Pancreas (tissue), 10 donors: ENCODE measurements at regions not wholly inside any gene's neighbourhood (a gene's known extent, or its start where the extent isn't known, plus 50 kb on each side); places are given as distances from the start of the nearest gene placed in this dataset.
A peak's percentile ranks its signal among the peaks of the same experiment; 100 is the strongest.
"Not testable (repeated sequence)": the region's sequence is repeated elsewhere in the genome, so short reads cannot be mapped to it uniquely, and the experiment has no call there.

ENCODE experiments used
- ATAC-seq, 4 donors: fragments of 200-7000 bp; cut with Tn5 transposase; one replicate each; pipeline versions ENCODE4 v1.8.0 to v1.9.1; 2020; ENCODE audit warnings: mild to moderate bottlenecking in 4 of 4, moderate library complexity in 4 of 4
- DNase-seq, 6 donors: peaks; one replicate each; pipeline ENCODE4 v3.0.0-alpha.2; 2020
- FAIRE-seq: peaks from 2 replicates; lab custom pipeline; 2012; peaks lifted over from hg19 to GRCh38; lab: Jason Lieb, UNC
- H3K27ac ChIP-seq, 4 donors: fragments of 200-600 bp; sonication (generic); 1 replicate in 3 of 4; 2 replicates in 1 of 4; pipeline versions ENCODE4 v1.5.0 to v1.8.0; 2020
- H3K27me3 ChIP-seq, 4 donors: fragments of 200-600 bp; one replicate each; pipeline ENCODE4 v1.8.0; 2021
- H3K36me3 ChIP-seq, 3 donors: fragments of 200-600 bp; sonication (generic) in 1 of 3; one replicate each; pipeline versions ENCODE4 v1.5.0 to v1.8.0; 2020 to 2021
- H3K4me1 ChIP-seq, 3 donors: fragments of 200-600 bp; one replicate each; pipeline ENCODE4 v1.8.0; 2021
- H3K4me3 ChIP-seq, 4 donors: fragments of 200-600 bp; sonication (generic) in 2 of 4; one replicate each; pipeline versions ENCODE4 v1.5.0 to v1.8.0; 2020 to 2021
- H3K9me3 ChIP-seq, 4 donors: fragments of 200-600 bp; one replicate each; pipeline ENCODE4 v1.8.0; 2021
- CTCF ChIP-seq, 4 donors: fragments of 200-600 bp; sonication (generic) in 3 of 4; IDR thresholded peaks; one replicate each; pipeline versions ENCODE4 v1.5.0 to v1.8.0; 2021; ENCODE audit warnings: antibody characterized with exemption in 4 of 4
- WGBS, 2 donors: extraction: QIAGEN DNeasy Blood & Tissue Kit; methylation state at CpG; one replicate each; pipeline ENCODE4 v1.1.7; 2013; 5-methylcytosine and 5-hydroxymethylcytosine counted together
- intact Hi-C, 3 donors: fragments of 100-400 bp; cut with DNase I; formaldehyde crosslinking; loops; one replicate each; pipeline versions ENCODE4 v1.11.1 to v1.14.2; 2022
- donor health status: healthy with polysubstance abuse.
- donor health status: DM: no; HTN: no; CAD: no; lungs with moderate emphysema.
- donor health status: DM: no; HTN: no; CAD: no.
- donor health status: control.
- donor health status: control.
- donor health status: Bipolar disorder and iron deficiency.
- donor health status: DM: yes; HTN: yes; CAD: no.
- donor health status: DM: no; HTN: no; CAD: no.
- donor health status: DM: no; HTN: no; CAD: no.
- donor health status: DM: yes; HTN: yes; CAD: no.

GRCh38 chr13:109702030-109702597 lies 84.3 kb downstream of the IRS2 start:
- ATAC-seq, H3K9me3 ChIP-seq, H3K4me1 ChIP-seq, FAIRE-seq, H3K27ac ChIP-seq, DNase-seq, H3K36me3 ChIP-seq, H3K27me3 ChIP-seq, H3K4me3 ChIP-seq, intact Hi-C loops: not testable (repeated sequence)
- 74% methylated on average over 9 of the region's 9 CpGs for WGBS, 2 donors

DNA sequence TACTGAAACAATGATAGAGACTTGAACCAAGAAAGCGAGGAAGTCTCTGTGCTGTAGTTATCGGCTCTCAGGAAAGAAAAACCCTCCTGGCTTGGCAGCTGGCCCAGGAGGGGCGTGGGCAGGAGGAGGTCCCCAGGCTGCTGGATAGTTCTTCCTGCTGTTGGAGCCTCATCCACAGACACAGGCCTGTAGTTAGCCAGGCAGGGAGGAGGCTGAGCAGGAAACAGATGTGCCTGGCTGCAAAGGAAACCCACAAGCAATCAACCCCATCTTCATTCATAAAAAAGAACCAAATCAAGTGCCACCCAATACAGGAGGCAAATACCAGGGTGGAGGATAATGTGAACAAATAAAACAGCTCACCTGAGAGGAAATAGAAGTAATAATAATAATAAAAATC lies 86.2 kb downstream of the IRS2 start:
- H3K36me3 ChIP-seq, result no peaks in the 10 kb centered on the region
- H3K27me3 ChIP-seq, result no peaks in the 10 kb centered on the region
- no peak for TF ChIP-seq CTCF (IDR thresholded peaks at IDR 0.05)
- H3K4me1 ChIP-seq, result no peaks in the 10 kb centered on the region
- no peaks in the 10 kb centered on the region for H3K9me3 ChIP-seq
- FAIRE-seq, result no peak
- intact Hi-C loops, result no loop called here
- WGBS, 2 donors, result 47 to 54% methylated on average over 3 of the region's 3 CpGs
- peak in 3 of 4 donors; percentile 51 to 91 (median 84) for ATAC-seq
- peak in 1 of 6 donors; percentile 47 for DNase-seq
- no peak overlapping the region for H3K27ac ChIP-seq
- no peak overlapping the region for H3K4me3 ChIP-seq

- no peaks in the 10 kb centered on the region for H3K36me3 ChIP-seq
- no peak for TF ChIP-seq CTCF (IDR thresholded peaks at IDR 0.05)
- H3K9me3 ChIP-seq, result no peaks in the 10 kb centered on the region
- H3K27me3 ChIP-seq, result no peaks in the 10 kb centered on the region
- 78 to 83% methylated on average over 13 of the region's 13 CpGs for WGBS, 2 donors
- no peak overlapping the region for H3K4me3 ChIP-seq
- H3K27ac ChIP-seq, result no peak overlapping the region
- no peaks in the 10 kb centered on the region for H3K4me1 ChIP-seq
- DNase-seq, result no peak
- intact Hi-C loops, result no loop called here
- ATAC-seq, result no peak
- no peak for FAIRE-seq
Measured at GRCh38 chr13:109699628-109700071, 86.7 kb downstream of the IRS2 start.

DNA sequence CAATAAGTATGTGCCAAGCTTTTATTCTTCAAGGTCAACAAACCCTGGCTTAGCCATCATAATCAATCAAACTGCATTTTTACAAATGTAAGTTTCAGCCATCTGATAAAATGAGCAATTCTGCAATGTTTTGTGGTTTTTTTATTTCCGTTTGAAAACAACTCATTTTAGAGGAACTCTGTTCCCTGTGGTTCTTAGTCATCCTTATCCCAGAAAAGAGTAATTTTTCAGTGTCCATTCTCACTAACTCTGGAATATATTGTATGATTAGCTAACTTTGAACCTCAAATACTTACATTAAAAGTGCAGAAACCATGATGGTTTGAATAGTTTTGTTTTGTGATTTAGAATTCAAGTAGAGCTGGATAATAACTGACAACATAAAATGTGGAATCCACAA lies 87.6 kb downstream of the IRS2 start:
- 23 to 30% methylated on average over 1 of the region's 1 CpG for WGBS, 2 donors
- intact Hi-C loops, result no loop called here
- no peak overlapping the region for H3K27ac ChIP-seq
- H3K36me3 ChIP-seq, result no peaks in the 10 kb centered on the region
- no peaks in the 10 kb centered on the region for H3K4me1 ChIP-seq
- no peak for FAIRE-seq
- H3K27me3 ChIP-seq, result no peaks in the 10 kb centered on the region
- H3K4me3 ChIP-seq, result no peak overlapping the region
- TF ChIP-seq CTCF (IDR thresholded peaks at IDR 0.05), result no peak
- ATAC-seq, result peak in 2 of 4 donors; percentile 43 to 51
- no peaks in the 10 kb centered on the region for H3K9me3 ChIP-seq
- DNase-seq, result no peak

DNA sequence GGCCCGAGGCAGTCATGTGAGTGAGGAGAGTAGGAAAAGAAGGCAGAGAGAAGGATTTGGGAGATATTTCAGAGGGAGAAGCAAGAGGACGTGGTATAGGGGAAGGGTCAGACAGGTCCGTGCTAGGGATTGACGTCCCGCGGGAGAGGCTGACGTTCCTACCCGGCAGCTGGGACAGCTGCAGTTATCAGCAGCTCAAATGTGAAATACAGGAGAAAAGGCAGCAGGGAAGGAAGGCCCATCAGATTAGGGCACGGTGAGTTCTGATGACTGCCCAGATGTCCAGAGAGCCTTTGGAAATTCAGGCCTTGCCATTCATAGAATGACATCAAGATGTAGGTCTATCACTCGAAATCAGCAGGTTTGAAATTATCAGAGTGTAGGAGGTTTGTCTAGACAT lies 88.4 kb downstream of the IRS2 start:
- intact Hi-C loops, result no loop called here
- 77 to 79% methylated on average over 10 of the region's 10 CpGs for WGBS, 2 donors
- H3K9me3 ChIP-seq, result no peaks in the 10 kb centered on the region
- no peak overlapping the region for H3K27ac ChIP-seq
- DNase-seq, result no peak
- H3K27me3 ChIP-seq, result no peaks in the 10 kb centered on the region
- no peak for FAIRE-seq
- H3K36me3 ChIP-seq, result no peaks in the 10 kb centered on the region
- no peaks in the 10 kb centered on the region for H3K4me1 ChIP-seq
- no peak for TF ChIP-seq CTCF (IDR thresholded peaks at IDR 0.05)
- H3K4me3 ChIP-seq, result no peak overlapping the region
- no peak for ATAC-seq
